NCI-H2107 treated with DMSO at 0.1 percent for 48 hours (cell line): ENCODE measurements at regions not wholly inside any gene's neighbourhood (a gene's known extent, or its start where the extent isn't known, plus 50 kb on each side); places are given as distances from the start of the nearest gene placed in this dataset.

Experiments
- DNase-seq: peaks from one replicate; lab custom pipeline; 2025; ENCODE audit not compliant: unreplicated experiment; lab: John Stamatoyannopoulos, UW

GRCh38 chr6:99867026-99867425, 127.0 kb downstream of the MCHR2 start:
- no peak for DNase-seq

GRCh38 chr6:99868074-99868702, 125.8 kb downstream of the MCHR2 start:
- peak; percentile 73 for DNase-seq
